ENCODE measurements at regions not wholly inside any gene's neighbourhood (a gene's known extent, or its start where the extent isn't known, plus 50 kb on each side); places are given as distances from the start of the nearest gene placed in this dataset.

- no peak for DNase-seq
Observed at GRCh38 chr7:15737601-15738000, 51.1 kb upstream of the MEOX2 start.

Measured in left hindlimb (tissue), 1 donor.